H1 (cell line): ENCODE measurements at regions not wholly inside any gene's neighbourhood (a gene's known extent, or its start where the extent isn't known, plus 50 kb on each side); places are given as distances from the start of the nearest gene placed in this dataset.

Source experiments
- CTCF ChIA-PET: fragments of 300-600 bp; sonication (Branson Sonifier 250); formaldehyde crosslinking; loops from one replicate; lab custom pipeline; 2021; ENCODE audit not compliant: partially characterized antibody; lab: Charles Lee
- POLR2A ChIA-PET: fragments of 300-600 bp; sonication (Branson Sonifier 250); formaldehyde crosslinking; loops from one replicate; lab custom pipeline; 2021; ENCODE audit warnings: inconsistent platforms; ENCODE audit not compliant: partially characterized antibody; lab: Charles Lee
- DNase-seq, 2 experiments: peaks; one replicate each; pipeline versions ENCODE4 v3.0.0 to v3.0.0-alpha.2; 2010 to 2022; ENCODE audit warnings: low spot score in 2 of 2, low read depth in 1 of 2, mixed read lengths in 1 of 2
- FAIRE-seq: peaks from 2 replicates; lab custom pipeline; 2011; peaks lifted over from hg19 to GRCh38; lab: Jason Lieb, UNC
- H2AFZ ChIP-seq: 2 replicates; pipeline ENCODE4 v1.8.1; 2012; ENCODE audit warnings: low read length, inconsistent platforms
- H2AK5ac ChIP-seq: 2 replicates; pipeline ENCODE4 v1.6.1; 2013; ENCODE audit warnings: low read depth, low read length
- H2BK120ac ChIP-seq: replicated peaks from 2 replicates; pipeline ENCODE3; 2013; ENCODE audit warnings: low read depth, low read length, inconsistent platforms
- H2BK12ac ChIP-seq: 2 replicates; pipeline ENCODE4 v1.6.1; 2013; ENCODE audit warnings: low read depth, low read length
- H2BK15ac ChIP-seq: 2 replicates; pipeline ENCODE4 v1.6.1; 2013; ENCODE audit warnings: low read length
- H2BK20ac ChIP-seq: 2 replicates; pipeline ENCODE4 v1.6.1; 2013; ENCODE audit warnings: low read length
- H2BK5ac ChIP-seq: 2 replicates; pipeline ENCODE4 v1.6.1; 2013; ENCODE audit warnings: low read depth, low read length
- H3K14ac ChIP-seq: 2 replicates; pipeline ENCODE4 v1.6.1; 2013; ENCODE audit warnings: inconsistent platforms; ENCODE audit not compliant: insufficient read length
- H3K18ac ChIP-seq: 2 replicates; pipeline ENCODE4 v1.6.1; 2013; ENCODE audit warnings: low read length; ENCODE audit errors: extremely low read depth
- H3K23ac ChIP-seq: 2 replicates; pipeline ENCODE4 v1.6.1; 2013; ENCODE audit warnings: inconsistent platforms; ENCODE audit not compliant: insufficient read length
- H3K23me2 ChIP-seq: 2 replicates; pipeline ENCODE4 v1.6.1; 2013; ENCODE audit warnings: low read depth, low read length
- H3K27ac ChIP-seq: 2 replicates; pipeline ENCODE4 v1.6.1; 2011; ENCODE audit warnings: low read depth, low read length, inconsistent platforms
- H3K27me3 ChIP-seq, 4 experiments: replicated peaks in 1 of 4; 1 replicate in 1 of 4; 2 replicates in 3 of 4; pipeline versions ENCODE4 v1.6.1 to v1.8.1; 2011 to 2013; ENCODE audit warnings: low read length in 3 of 4, mild to moderate bottlenecking in 3 of 4, inconsistent platforms in 2 of 4, mixed read lengths in 2 of 4, moderate library complexity in 1 of 4; ENCODE audit not compliant: control insufficient read depth in 3 of 4, insufficient read depth in 3 of 4; ENCODE audit errors: extremely low read depth in 1 of 4
- H3K36me3 ChIP-seq, 4 experiments: 2 replicates each; pipeline versions ENCODE4 v1.6.1 to v1.8.1; 2011 to 2013; ENCODE audit warnings: mild to moderate bottlenecking in 4 of 4, low read length in 3 of 4, moderate library complexity in 2 of 4, control low read depth in 1 of 4, inconsistent platforms in 1 of 4; ENCODE audit not compliant: insufficient read depth in 4 of 4, control insufficient read depth in 2 of 4
- H3K4ac ChIP-seq: replicated peaks from 2 replicates; pipeline ENCODE3; 2013; ENCODE audit warnings: low read length, low read depth, mixed read lengths, inconsistent platforms; ENCODE audit not compliant: insufficient read length
- H3K4me1 ChIP-seq, 4 experiments: replicated peaks in 1 of 4; 1 replicate in 1 of 4; 2 replicates in 3 of 4; pipeline versions ENCODE4 v1.6.1 to v1.8.1; 2011 to 2013; ENCODE audit warnings: low read length in 3 of 4, inconsistent platforms in 2 of 4, mixed read lengths in 1 of 4; ENCODE audit not compliant: insufficient read depth in 4 of 4, control insufficient read depth in 3 of 4
- H3K4me2 ChIP-seq, 2 experiments: 2 replicates each; pipeline versions ENCODE4 v1.6.1 to v1.8.1; 2011 to 2013; ENCODE audit warnings: low read depth in 2 of 2, low read length in 2 of 2, control low read depth in 1 of 2, inconsistent platforms in 1 of 2, mild to moderate bottlenecking in 1 of 2; ENCODE audit not compliant: insufficient read depth in 1 of 2
- H3K4me3 ChIP-seq, 4 experiments: fragments of 200-600, 300-600 bp in 1 of 4; sonication (generic), shearing (Covaris generic), sonication (Bioruptor Twin) in 1 of 4; 2 replicates each; pipeline versions ENCODE4 v1.5.1 to v1.8.1; 2011 to 2016; ENCODE audit warnings: low read length in 4 of 4, low read depth in 3 of 4, control low read depth in 2 of 4, inconsistent platforms in 2 of 4, mild to moderate bottlenecking in 2 of 4, mixed read lengths in 1 of 4, moderate library complexity in 1 of 4; ENCODE audit not compliant: insufficient read depth in 2 of 4; ENCODE audit errors: extremely low read depth in 1 of 4
- H3K56ac ChIP-seq: replicated peaks from 2 replicates; pipeline ENCODE3; 2013; ENCODE audit warnings: low read depth, mild to moderate bottlenecking, mixed read lengths, low read length, inconsistent platforms; ENCODE audit not compliant: insufficient read length
- H3K79me1 ChIP-seq: 2 replicates; pipeline ENCODE4 v1.6.1; 2013; ENCODE audit warnings: low read depth, low read length, control low read depth
- H3K79me2 ChIP-seq, 2 experiments: 2 replicates each; pipeline versions ENCODE4 v1.6.1 to v1.8.1; 2012 to 2013; ENCODE audit warnings: low read length in 2 of 2, mild to moderate bottlenecking in 2 of 2, inconsistent platforms in 1 of 2; ENCODE audit not compliant: insufficient read depth in 2 of 2, control insufficient read depth in 1 of 2
- H3K9ac ChIP-seq, 4 experiments: replicated peaks in 1 of 4; 1 replicate in 1 of 4; 2 replicates in 3 of 4; pipeline versions ENCODE4 v1.6.1 to v1.8.1; 2011 to 2013; ENCODE audit warnings: low read depth in 3 of 4, low read length in 3 of 4, control low read depth in 2 of 4, mild to moderate bottlenecking in 2 of 4, moderate library complexity in 2 of 4, inconsistent platforms in 1 of 4; ENCODE audit errors: extremely low read depth in 1 of 4
- H3K9me3 ChIP-seq, 2 experiments: 2 replicates each; pipeline versions ENCODE4 v1.6.1 to v1.8.1; 2012 to 2013; ENCODE audit warnings: mild to moderate bottlenecking in 2 of 2, moderate library complexity in 2 of 2, control low read depth in 1 of 2, inconsistent platforms in 1 of 2, low read depth in 1 of 2, low read length in 1 of 2, mixed read lengths in 1 of 2; ENCODE audit not compliant: insufficient read depth in 2 of 2
- H4K20me1 ChIP-seq, 2 experiments: replicated peaks in 1 of 2; 2 replicates each; pipeline versions ENCODE3 to v1.8.1; 2011 to 2013; ENCODE audit warnings: inconsistent platforms in 2 of 2, low read length in 2 of 2, mild to moderate bottlenecking in 1 of 2; ENCODE audit not compliant: insufficient read depth in 2 of 2, control insufficient read depth in 1 of 2
- H4K5ac ChIP-seq: 2 replicates; pipeline ENCODE4 v1.6.1; 2013; ENCODE audit warnings: low read length, low read depth, mixed read lengths, inconsistent platforms; ENCODE audit not compliant: insufficient read length
- H4K8ac ChIP-seq: 2 replicates; pipeline ENCODE4 v1.8.0; 2013; ENCODE audit warnings: mild to moderate bottlenecking, moderate library complexity, low read length, inconsistent platforms; ENCODE audit not compliant: insufficient read depth; ENCODE audit errors: extremely low read depth
- H4K91ac ChIP-seq: replicated peaks from 2 replicates; pipeline ENCODE3; 2013; ENCODE audit warnings: low read length, mixed read lengths, inconsistent platforms; ENCODE audit not compliant: insufficient read length
- ASH2L ChIP-seq: fragments of 200-600, 300-600 bp; sonication (generic); IDR thresholded peaks from one replicate; pipeline ENCODE4 v1.7.1; 2017; ENCODE audit warnings: low read length
- JUN ChIP-seq: IDR thresholded peaks from 2 replicates; pipeline ENCODE4 v1.6.1; 2011; ENCODE audit warnings: low read depth, mild to moderate bottlenecking, improper control_type of control experiment, low read length
- KDM1A ChIP-seq: fragments of 200-600, 300-600 bp; sonication (generic); IDR thresholded peaks from 2 replicates; pipeline ENCODE4 v1.7.1; 2016; ENCODE audit warnings: mild to moderate bottlenecking, low read length, borderline replicate concordance
- NRF1 ChIP-seq: IDR thresholded peaks from 2 replicates; pipeline ENCODE4 v1.6.1; 2011; ENCODE audit warnings: mild to moderate bottlenecking, low read depth, low read length, improper control_type of control experiment
- POLR2A ChIP-seq, 2 experiments: IDR thresholded peaks; 1 replicate in 1 of 2; 2 replicates in 1 of 2; pipeline ENCODE4 v1.6.1; 2011; ENCODE audit warnings: low read depth in 2 of 2, low read length in 2 of 2, mild to moderate bottlenecking in 2 of 2; ENCODE audit errors: control extremely low read depth in 1 of 2
- RFX5 ChIP-seq: IDR thresholded peaks from 2 replicates; pipeline ENCODE4 v1.6.1; 2011; ENCODE audit warnings: low read depth, low read length, improper control_type of control experiment, borderline replicate concordance
- RNF2 ChIP-seq: fragments of 200-900, 300-1000 bp; sonication (generic); IDR thresholded peaks from 2 replicates; pipeline ENCODE4 v1.7.1; 2016; ENCODE audit warnings: borderline replicate concordance, low read depth, mild to moderate bottlenecking, antibody characterized with exemption, low read length; ENCODE audit not compliant: poor library complexity, severe bottlenecking; ENCODE audit errors: missing control alignments
- RXRA ChIP-seq: IDR thresholded peaks from 2 replicates; pipeline ENCODE4 v1.6.1; 2011; ENCODE audit warnings: low read depth, mild to moderate bottlenecking, low read length, moderate library complexity; ENCODE audit not compliant: insufficient read depth
- SUZ12 ChIP-seq: fragments of 200-600 bp; sonication (generic); IDR thresholded peaks from 2 replicates; pipeline ENCODE4 v1.6.1; 2012; ENCODE audit warnings: mild to moderate bottlenecking, inconsistent platforms, low read length, moderate library complexity, mixed read lengths
- TCF12 ChIP-seq: IDR thresholded peaks from 2 replicates; pipeline ENCODE4 v1.6.1; 2011; ENCODE audit warnings: low read depth, mild to moderate bottlenecking, low read length
- WGBS, 2 experiments: shearing (Covaris generic) in 1 of 2; methylation state at CpG; one replicate each; pipeline versions ENCODE4 v1.1.6 to v1.1.7; 2013 to 2015; ENCODE audit warnings: low lambda C conversion rate in 2 of 2, mixed read lengths in 2 of 2, inconsistent platforms in 1 of 2, low coverage in 1 of 2, missing lambda C conversion rate in 1 of 2; ENCODE audit not compliant: insufficient replicate concordance in 2 of 2, insufficient coverage in 1 of 2, insufficient read length in 1 of 2; ENCODE audit errors: extremely low coverage in 1 of 2, missing lambda C conversion rate in 1 of 2; 5-methylcytosine and 5-hydroxymethylcytosine counted together

GRCh38 chr6:94150886-94151285 lies 731.5 kb upstream of the EPHA7 start:
- DNase-seq, result no peak
- no peaks in the 10 kb centered on the region for H3K9me3 ChIP-seq
- no peak overlapping the region for H3K56ac ChIP-seq
- WGBS, 2 experiments, result 94% methylated on average over 2 of the region's 2 CpGs; no CpG with 5 or more reads in 1 of the 2 experiments
- no peak overlapping the region for H2BK15ac ChIP-seq
- H3K27ac ChIP-seq, result no peak overlapping the region; the same call in 1 of the 2 replicates
- H2AFZ ChIP-seq, result no peak overlapping the region
- H4K8ac ChIP-seq, result no peak overlapping the region
- H3K4me1 ChIP-seq, result no peaks in the 10 kb centered on the region
- H4K91ac ChIP-seq, result no peak overlapping the region
- no peaks in the 10 kb centered on the region for H4K20me1 ChIP-seq
- H3K14ac ChIP-seq, result no peak overlapping the region
- no peaks in the 10 kb centered on the region for H3K79me1 ChIP-seq
- H3K27me3 ChIP-seq, result no peaks in the 10 kb centered on the region
- no peak overlapping the region for H2AK5ac ChIP-seq
- no peak overlapping the region for H3K23ac ChIP-seq
- ChIA-PET CTCF (no interaction called here), POLR2A (no interaction called here)
- H4K5ac ChIP-seq, result no peak overlapping the region
- no peak for FAIRE-seq
- TF ChIP-seq RXRA (no peak), NRF1 (no peak), SUZ12 (no peak), KDM1A (no peak), RNF2 (no peak), JUN (no peak), RFX5 (no peak), TCF12 (no peak), POLR2A (IDR thresholded peaks at IDR 0.05; ENCODE audit: control extremely low read depth in 1 of 2, low read depth in 2 of 2, low read length in 2 of 2) (no peak), ASH2L (no peak)
- no peak overlapping the region for H3K4me2 ChIP-seq
- no peak overlapping the region for H3K18ac ChIP-seq
- no peak overlapping the region for H2BK20ac ChIP-seq
- no peak overlapping the region for H2BK12ac ChIP-seq
- no peak overlapping the region for H2BK5ac ChIP-seq
- H2BK120ac ChIP-seq, result no peak overlapping the region
- H3K9ac ChIP-seq, result no peak overlapping the region
- H3K36me3 ChIP-seq, result no peaks in the 10 kb centered on the region
- no peak overlapping the region for H3K4me3 ChIP-seq
- no peaks in the 10 kb centered on the region for H3K23me2 ChIP-seq
- no peak overlapping the region for H3K4ac ChIP-seq
- no peaks in the 10 kb centered on the region for H3K79me2 ChIP-seq
